Ishikawa (cell line): ENCODE measurements at regions not wholly inside any gene's neighbourhood (a gene's known extent, or its start where the extent isn't known, plus 50 kb on each side); places are given as distances from the start of the nearest gene placed in this dataset.

Experiments
- CEBPB ChIP-seq: IDR thresholded peaks from 2 replicates; pipeline ENCODE4 v1.6.1; 2012
- CREB1 ChIP-seq: IDR thresholded peaks from 2 replicates; pipeline ENCODE4 v1.6.1; 2012; ENCODE audit warnings: low read depth
- EGR1 ChIP-seq: IDR thresholded peaks from 2 replicates; pipeline ENCODE4 v1.6.1; 2012
- EP300 ChIP-seq: IDR thresholded peaks from 2 replicates; pipeline ENCODE4 v1.6.1; 2012; ENCODE audit warnings: borderline replicate concordance
- FOXM1 ChIP-seq: IDR thresholded peaks from 2 replicates; pipeline ENCODE4 v1.6.1; 2012; ENCODE audit warnings: low read depth, borderline replicate concordance
- NFIC ChIP-seq: IDR thresholded peaks from 2 replicates; pipeline ENCODE4 v1.6.1; 2012
- RAD21 ChIP-seq: IDR thresholded peaks from 2 replicates; pipeline ENCODE4 v1.6.1; 2012; ENCODE audit warnings: low read depth
- TAF1 ChIP-seq: IDR thresholded peaks from 2 replicates; pipeline ENCODE4 v1.6.1; 2012; ENCODE audit warnings: low read depth, mild to moderate bottlenecking
- TCF12 ChIP-seq: IDR thresholded peaks from 2 replicates; pipeline ENCODE4 v1.6.1; 2012; ENCODE audit warnings: low read depth
- TEAD4 ChIP-seq: IDR thresholded peaks from 2 replicates; pipeline ENCODE4 v1.6.1; 2012
- YY1 ChIP-seq: IDR thresholded peaks from 2 replicates; pipeline ENCODE4 v1.6.1; 2012; ENCODE audit warnings: low read depth
- ZBTB7A ChIP-seq: IDR thresholded peaks from 2 replicates; pipeline ENCODE4 v1.6.1; 2012; ENCODE audit warnings: low read depth
- TF ChIP-seq, protein P1 (sequence below): IDR thresholded peaks from 2 replicates; pipeline ENCODE4 v1.6.1; 2012
- TF ChIP-seq, protein P2 (sequence below): IDR thresholded peaks from 2 replicates; pipeline ENCODE4 v1.6.1; 2012
- TF ChIP-seq, protein P3 (sequence below): IDR thresholded peaks from 2 replicates; pipeline ENCODE4 v1.6.1; 2012; ENCODE audit warnings: low read depth, mild to moderate bottlenecking

DNA sequence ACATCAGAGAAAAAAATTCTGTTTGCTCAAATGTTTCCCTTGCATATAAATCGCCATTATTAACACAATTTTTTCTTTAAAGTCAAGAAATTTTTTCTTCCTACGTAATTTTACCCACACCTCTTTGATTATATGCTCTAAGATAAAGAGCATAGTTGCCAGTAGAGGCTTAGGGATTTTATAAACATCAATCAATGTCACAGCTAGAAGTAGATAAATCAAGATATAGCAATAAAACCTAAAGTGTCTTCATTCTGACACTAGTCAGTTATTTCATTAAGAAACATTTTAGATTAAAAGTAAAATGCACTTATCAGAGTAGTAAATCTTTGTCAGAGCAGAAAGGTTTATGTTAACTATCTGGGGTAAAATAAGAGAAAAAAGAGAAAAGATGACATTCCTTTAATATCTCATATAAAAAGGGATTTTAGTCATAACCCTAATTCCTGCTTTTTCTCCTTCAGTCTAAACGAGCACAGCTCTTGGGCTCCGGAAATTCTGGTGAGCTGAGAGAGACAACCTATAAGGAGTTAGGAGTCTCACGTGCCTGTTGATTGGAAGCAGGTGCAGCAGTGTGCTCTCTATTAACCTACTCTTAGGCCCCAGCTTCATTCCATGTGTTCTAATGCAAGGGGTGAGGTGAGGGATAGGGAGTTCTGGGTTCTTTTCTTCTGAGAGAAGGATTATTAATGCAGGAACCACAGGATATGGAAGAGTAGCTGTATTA, 172.4 kb upstream of the GULP1 start:
- TF ChIP-seq CREB1, result no peak
- TF ChIP-seq ZBTB7A, result no peak
- no peak for TF ChIP-seq EP300
- TF ChIP-seq, protein P1, sequence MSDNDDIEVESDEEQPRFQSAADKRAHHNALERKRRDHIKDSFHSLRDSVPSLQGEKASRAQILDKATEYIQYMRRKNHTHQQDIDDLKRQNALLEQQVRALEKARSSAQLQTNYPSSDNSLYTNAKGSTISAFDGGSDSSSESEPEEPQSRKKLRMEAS, result no peak
- no peak for TF ChIP-seq CEBPB
- no peak for TF ChIP-seq EGR1
- TF ChIP-seq, protein P2, sequence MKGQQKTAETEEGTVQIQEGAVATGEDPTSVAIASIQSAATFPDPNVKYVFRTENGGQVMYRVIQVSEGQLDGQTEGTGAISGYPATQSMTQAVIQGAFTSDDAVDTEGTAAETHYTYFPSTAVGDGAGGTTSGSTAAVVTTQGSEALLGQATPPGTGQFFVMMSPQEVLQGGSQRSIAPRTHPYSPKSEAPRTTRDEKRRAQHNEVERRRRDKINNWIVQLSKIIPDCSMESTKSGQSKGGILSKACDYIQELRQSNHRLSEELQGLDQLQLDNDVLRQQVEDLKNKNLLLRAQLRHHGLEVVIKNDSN, result no peak
- TF ChIP-seq TCF12, result no peak
- no peak for TF ChIP-seq YY1
- no peak for TF ChIP-seq FOXM1
- TF ChIP-seq TAF1, result no peak
- TF ChIP-seq RAD21, result no peak
- TF ChIP-seq, protein P3, sequence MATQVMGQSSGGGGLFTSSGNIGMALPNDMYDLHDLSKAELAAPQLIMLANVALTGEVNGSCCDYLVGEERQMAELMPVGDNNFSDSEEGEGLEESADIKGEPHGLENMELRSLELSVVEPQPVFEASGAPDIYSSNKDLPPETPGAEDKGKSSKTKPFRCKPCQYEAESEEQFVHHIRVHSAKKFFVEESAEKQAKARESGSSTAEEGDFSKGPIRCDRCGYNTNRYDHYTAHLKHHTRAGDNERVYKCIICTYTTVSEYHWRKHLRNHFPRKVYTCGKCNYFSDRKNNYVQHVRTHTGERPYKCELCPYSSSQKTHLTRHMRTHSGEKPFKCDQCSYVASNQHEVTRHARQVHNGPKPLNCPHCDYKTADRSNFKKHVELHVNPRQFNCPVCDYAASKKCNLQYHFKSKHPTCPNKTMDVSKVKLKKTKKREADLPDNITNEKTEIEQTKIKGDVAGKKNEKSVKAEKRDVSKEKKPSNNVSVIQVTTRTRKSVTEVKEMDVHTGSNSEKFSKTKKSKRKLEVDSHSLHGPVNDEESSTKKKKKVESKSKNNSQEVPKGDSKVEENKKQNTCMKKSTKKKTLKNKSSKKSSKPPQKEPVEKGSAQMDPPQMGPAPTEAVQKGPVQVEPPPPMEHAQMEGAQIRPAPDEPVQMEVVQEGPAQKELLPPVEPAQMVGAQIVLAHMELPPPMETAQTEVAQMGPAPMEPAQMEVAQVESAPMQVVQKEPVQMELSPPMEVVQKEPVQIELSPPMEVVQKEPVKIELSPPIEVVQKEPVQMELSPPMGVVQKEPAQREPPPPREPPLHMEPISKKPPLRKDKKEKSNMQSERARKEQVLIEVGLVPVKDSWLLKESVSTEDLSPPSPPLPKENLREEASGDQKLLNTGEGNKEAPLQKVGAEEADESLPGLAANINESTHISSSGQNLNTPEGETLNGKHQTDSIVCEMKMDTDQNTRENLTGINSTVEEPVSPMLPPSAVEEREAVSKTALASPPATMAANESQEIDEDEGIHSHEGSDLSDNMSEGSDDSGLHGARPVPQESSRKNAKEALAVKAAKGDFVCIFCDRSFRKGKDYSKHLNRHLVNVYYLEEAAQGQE, result no peak
- no peak for TF ChIP-seq TEAD4
- TF ChIP-seq NFIC, result no peak

DNA sequence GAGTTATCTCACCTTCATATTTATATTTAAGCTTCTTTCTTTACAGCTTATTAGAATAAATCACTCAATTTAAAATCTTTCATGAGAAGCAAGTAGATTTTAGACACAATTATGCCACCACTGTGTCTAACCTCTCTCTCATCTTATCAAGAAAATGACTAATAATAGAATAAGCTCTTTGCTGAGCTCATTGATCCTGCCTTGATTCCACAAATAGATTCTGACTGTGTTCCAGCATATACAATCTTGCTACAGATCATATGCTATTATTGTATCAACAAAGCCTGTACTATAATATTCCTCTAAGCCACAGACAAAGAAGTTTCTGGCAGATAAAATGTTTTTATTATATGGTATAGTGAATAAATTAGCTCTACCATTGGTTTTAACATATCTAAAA, 168.7 kb upstream of the GULP1 start:
- no peak for TF ChIP-seq TEAD4
- TF ChIP-seq, protein P3, result no peak
- TF ChIP-seq EP300, result no peak
- TF ChIP-seq, protein P2, result no peak

DNA sequence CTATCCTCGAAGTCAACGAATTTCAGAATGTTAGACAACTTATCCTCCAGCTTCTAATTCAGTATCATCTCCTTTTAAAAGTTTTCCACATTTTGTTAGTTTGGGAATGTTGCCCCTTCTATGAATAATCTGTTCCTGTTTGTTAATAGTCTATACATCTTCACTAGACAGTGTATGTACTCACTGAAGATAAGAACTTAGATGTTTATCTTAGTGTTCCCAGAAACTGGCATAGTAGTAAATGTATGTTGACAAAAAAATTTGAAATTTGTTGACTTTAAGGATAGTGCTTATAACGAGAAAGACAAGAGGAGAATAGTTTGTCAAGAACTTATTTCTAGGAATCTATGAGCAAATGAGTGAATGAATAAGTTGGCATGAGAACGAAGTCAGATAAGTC, 162.0 kb upstream of the GULP1 start:
- no peak for TF ChIP-seq EP300
- TF ChIP-seq CEBPB, result no peak
- no peak for TF ChIP-seq NFIC
- no peak for TF ChIP-seq TEAD4
- no peak for TF ChIP-seq TCF12
- no peak for TF ChIP-seq TAF1
- no peak for TF ChIP-seq EGR1
- TF ChIP-seq ZBTB7A, result no peak
- TF ChIP-seq CREB1, result no peak
- TF ChIP-seq, protein P3, result no peak
- TF ChIP-seq FOXM1, result no peak

DNA sequence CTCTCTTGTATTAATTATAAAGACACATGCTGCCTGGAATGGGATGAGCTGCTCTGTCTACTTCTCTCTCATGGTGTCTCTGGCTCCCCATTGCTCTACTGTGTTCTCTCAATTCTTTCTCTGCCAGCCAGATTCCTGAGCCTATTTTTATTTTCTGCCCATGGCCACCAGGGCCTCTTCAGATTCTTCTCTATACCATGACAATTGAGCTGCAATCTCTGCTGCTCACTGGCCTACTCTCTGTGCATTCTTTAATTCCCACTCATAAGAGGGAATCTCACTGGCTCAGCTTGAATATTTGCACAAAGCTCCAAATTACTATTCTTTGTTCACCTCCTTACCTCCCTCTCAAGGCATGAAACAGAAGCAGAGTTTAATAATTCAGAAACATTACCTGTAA, 161.4 kb upstream of the GULP1 start:
- no peak for TF ChIP-seq NFIC
- TF ChIP-seq TAF1, result no peak
- TF ChIP-seq YY1, result no peak
- TF ChIP-seq TEAD4, result no peak
- TF ChIP-seq CREB1, result no peak
- no peak for TF ChIP-seq EGR1
- TF ChIP-seq CEBPB, result no peak
- TF ChIP-seq EP300, result no peak
- TF ChIP-seq, protein P1, result no peak
- no peak for TF ChIP-seq ZBTB7A
- TF ChIP-seq FOXM1, result no peak
- no peak for TF ChIP-seq TCF12
- TF ChIP-seq RAD21, result no peak
- TF ChIP-seq, protein P2, result no peak
- TF ChIP-seq, protein P3, result no peak
